ENCODE measurements at regions not wholly inside any gene's neighbourhood (a gene's known extent, or its start where the extent isn't known, plus 50 kb on each side); places are given as distances from the start of the nearest gene placed in this dataset.

DNA sequence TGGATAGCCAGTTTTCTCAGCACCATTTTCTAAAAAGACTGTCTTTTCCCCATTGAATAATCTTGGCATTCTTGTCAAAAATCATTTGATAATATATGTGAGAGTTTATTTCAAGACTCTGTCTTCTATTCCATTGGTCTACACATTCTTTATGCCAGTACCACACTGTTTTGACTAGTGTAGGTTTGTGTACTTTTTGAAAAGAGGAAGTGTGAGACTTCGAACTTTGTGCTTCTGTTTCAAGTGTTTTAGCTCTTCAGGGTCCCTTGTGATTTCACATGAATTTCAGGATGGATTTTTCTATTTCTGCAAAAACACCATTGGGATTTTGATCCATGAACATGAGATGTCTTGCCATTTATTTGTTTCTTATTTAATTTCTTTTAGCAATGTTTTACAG lies 78.5 kb upstream of the ALDH1A1 start:
- Histone ChIP-seq H3K9me1 (ENCODE audit: control insufficient read depth, insufficient read depth, low read length) (no peaks in the 10 kb centered on the region), H3K27ac (ENCODE audit: extremely low read depth, low read depth, low read length) (peak overlapping the region; percentile 65; the same call in 2 of the 3 replicates), H3K36me3 (ENCODE audit: control insufficient read depth, insufficient read depth, low read length) (no peaks in the 10 kb centered on the region), H3K9ac (ENCODE audit: insufficient read depth in 1 of 2, low read depth in 2 of 2, low read length in 2 of 2) (peak overlapping the region in 1 of 2 experiments; percentile 61; a peak in 2 of 4 replicates), H4K20me1 (replicated peaks; ENCODE audit: control insufficient read depth, insufficient read depth, low read length) (no peaks in the 10 kb centered on the region), H3K4me1 (replicated peaks in 1 of 2; ENCODE audit: control insufficient read depth in 2 of 2, insufficient read depth in 2 of 2, low read length in 2 of 2) (peaks cover 4 to 24% of the 10 kb centered on the region in 2 experiments; a peak in 4 of 5 replicates), H2AFZ (ENCODE audit: low read depth, low read length) (peak overlapping the region; percentile 34), H3K4me2 (ENCODE audit: insufficient read depth, low read length) (peak overlapping the region; percentile 40; the same call in 1 of the 2 replicates), H3K27me3 (ENCODE audit: control insufficient read depth in 2 of 2, insufficient read depth in 2 of 2, low read length in 2 of 2) (no peaks in the 10 kb centered on the region), H3K79me2 (ENCODE audit: control insufficient read depth, insufficient read depth, low read length) (peaks cover 35% of the 10 kb centered on the region; the same call in 2 of the 3 replicates), H3K9me3 (replicated peaks; ENCODE audit: control insufficient read depth, insufficient read depth, low read depth, low read length) (no peaks in the 10 kb centered on the region), H3K4me3 (peak overlapping the region; percentile 22)
- intact Hi-C loops (cut with micrococcal nuclease) = loop anchor here (2.0 to 5.0 kb wide), 2 partner anchors 101 to 947 kb away; no protein-coding TSS in a partner anchor
- POLR2A ChIA-PET = interaction anchor here (1.3 kb wide), 1 partner anchor 122 kb away, joined by 3 read pairs; no protein-coding TSS in a partner anchor
- FAIRE-seq = peak; percentile 62
- TF ChIP-seq PHF8 (IDR thresholded peaks at IDR 0.05; ENCODE audit: borderline replicate concordance, low read length) (no peak), MLLT1 (IDR thresholded peaks at IDR 0.05) (peak in 1 of 2 experiments; percentile 33; a peak in 1 of 4 replicates), GABPA (tag; conservative IDR thresholded peaks at IDR 0.05; ENCODE audit: low read depth) (no peak), CREM (IDR thresholded peaks at IDR 0.05; ENCODE audit: low read depth) (no peak), AFF1 (IDR thresholded peaks at IDR 0.05; ENCODE audit: low read depth in 1 of 2, partially characterized antibody in 2 of 2) (peak in 1 of 2 experiments; percentile 18), ZNF324 (CRISPR knock-in tag; IDR thresholded peaks at IDR 0.05) (no peak), RNF2 (IDR thresholded peaks at IDR 0.05) (no peak), SPI1 (IDR thresholded peaks at IDR 0.05; ENCODE audit: borderline replicate concordance, low read depth, low read length) (peak; percentile 99)
- DNase-seq (ENCODE audit: extremely low read depth in 1 of 4, low spot score in 3 of 4) = no peak
- WGBS (ENCODE audit: insufficient coverage, low coverage, missing lambda C conversion rate) = 31% methylated on average over 1 of the region's 1 CpG
- BruUV-seq (replicated peaks) = no TSS peak
- ATAC-seq = peak; percentile 50
- in situ Hi-C loops (cut with MboI) = no loop called here
- CTCF ChIA-PET (ENCODE audit: low intra/inter-chr PET ratio) = interaction anchor here (1.1 kb wide), 1 partner anchor 50 kb away, joined by 3 read pairs; no protein-coding TSS in a partner anchor
